ES-I3 (cell line): ENCODE measurements at regions not wholly inside any gene's neighbourhood (a gene's known extent, or its start where the extent isn't known, plus 50 kb on each side); places are given as distances from the start of the nearest gene placed in this dataset.

Experiments used
- H3K36me3 ChIP-seq: 2 replicates; pipeline ENCODE4 v1.6.1; 2013; ENCODE audit warnings: mild to moderate bottlenecking, low read length, control low read depth, moderate library complexity; ENCODE audit not compliant: insufficient read depth
- H3K4me1 ChIP-seq: 2 replicates; pipeline ENCODE4 v1.6.1; 2013; ENCODE audit warnings: mild to moderate bottlenecking, control low read depth, low read length; ENCODE audit not compliant: insufficient read depth
- H3K9ac ChIP-seq: 2 replicates; pipeline ENCODE4 v1.6.1; 2013; ENCODE audit warnings: low read depth, mild to moderate bottlenecking, low read length, moderate library complexity
- H3K9me3 ChIP-seq: 2 replicates; pipeline ENCODE4 v1.6.1; 2013; ENCODE audit warnings: mild to moderate bottlenecking, low read length, moderate library complexity; ENCODE audit not compliant: control insufficient read depth, insufficient read depth

GRCh38 chr2:175403599-175404221 is 222.2 kb upstream of the ATP5MC3 start:
- Histone ChIP-seq H3K4me1 (no peaks in the 10 kb centered on the region), H3K36me3 (no peaks in the 10 kb centered on the region), H3K9ac (no peak overlapping the region), H3K9me3 (no peaks in the 10 kb centered on the region)

GRCh38 chr2:175402571-175402970 is 221.1 kb upstream of the ATP5MC3 start:
- no peak overlapping the region for H3K9ac ChIP-seq
- no peaks in the 10 kb centered on the region for H3K4me1 ChIP-seq
- no peaks in the 10 kb centered on the region for H3K9me3 ChIP-seq
- no peaks in the 10 kb centered on the region for H3K36me3 ChIP-seq

DNA sequence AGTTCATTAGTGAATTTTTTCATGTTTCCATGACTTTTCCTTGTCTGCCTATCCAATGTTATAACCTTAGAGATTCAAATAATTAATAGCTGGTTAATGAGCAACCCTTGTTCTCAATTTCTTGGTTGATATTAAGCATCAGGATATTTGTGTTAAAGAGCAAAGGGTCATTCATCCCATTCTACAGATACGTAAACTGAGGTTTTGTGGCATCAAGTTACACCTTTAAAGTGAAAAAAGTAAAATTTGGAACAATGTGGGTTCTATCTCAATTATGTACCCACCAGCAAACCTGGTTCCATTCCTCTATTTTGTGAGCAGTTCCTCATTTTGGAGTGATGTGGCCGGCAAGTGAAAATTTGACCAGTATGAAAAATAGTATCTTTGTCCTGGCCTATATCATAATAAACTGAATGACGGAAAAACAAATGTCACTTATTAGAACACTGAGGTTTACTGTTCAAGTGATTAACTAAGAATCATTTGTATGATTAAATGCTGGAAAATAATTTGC is 220.5 kb upstream of the ATP5MC3 start:
- H3K4me1 ChIP-seq, result no peaks in the 10 kb centered on the region
- H3K36me3 ChIP-seq, result no peaks in the 10 kb centered on the region
- H3K9me3 ChIP-seq, result no peaks in the 10 kb centered on the region
- no peak overlapping the region for H3K9ac ChIP-seq

GRCh38 chr2:175400975-175401374 is 219.5 kb upstream of the ATP5MC3 start:
- Histone ChIP-seq H3K36me3 (no peaks in the 10 kb centered on the region), H3K4me1 (no peaks in the 10 kb centered on the region), H3K9me3 (no peaks in the 10 kb centered on the region), H3K9ac (no peak overlapping the region)

- H3K9ac ChIP-seq, result no peak overlapping the region
Observed at GRCh38 chr2:175399326-175399725, 217.8 kb upstream of the ATP5MC3 start.

DNA sequence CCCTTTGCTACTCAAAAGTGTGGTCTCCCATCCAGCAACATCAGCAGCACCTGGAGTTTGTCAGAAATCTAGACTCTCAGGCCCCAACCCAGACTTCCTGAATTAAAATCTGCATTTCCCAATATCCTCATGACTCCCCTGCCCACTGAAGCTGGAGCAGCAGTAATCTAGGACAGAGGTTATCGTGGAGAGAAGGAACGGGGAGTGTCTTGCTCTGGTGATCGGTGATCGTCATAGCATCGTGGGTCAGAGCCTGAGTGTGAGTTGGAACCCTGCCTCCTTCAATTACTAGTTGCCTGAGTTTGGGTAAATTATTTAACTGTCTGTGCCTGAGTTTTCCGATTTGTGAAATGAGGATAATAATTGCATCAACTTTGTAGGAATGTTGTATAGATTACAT is 217.3 kb upstream of the ATP5MC3 start:
- H3K36me3 ChIP-seq, result no peaks in the 10 kb centered on the region
- no peaks in the 10 kb centered on the region for H3K4me1 ChIP-seq
- no peak overlapping the region for H3K9ac ChIP-seq
- H3K9me3 ChIP-seq, result no peaks in the 10 kb centered on the region

More at GRCh38 chr2:175399326-175399725, 217.8 kb upstream of the ATP5MC3 start:
- no peaks in the 10 kb centered on the region for H3K4me1 ChIP-seq
- H3K36me3 ChIP-seq, result no peaks in the 10 kb centered on the region
- no peaks in the 10 kb centered on the region for H3K9me3 ChIP-seq

DNA sequence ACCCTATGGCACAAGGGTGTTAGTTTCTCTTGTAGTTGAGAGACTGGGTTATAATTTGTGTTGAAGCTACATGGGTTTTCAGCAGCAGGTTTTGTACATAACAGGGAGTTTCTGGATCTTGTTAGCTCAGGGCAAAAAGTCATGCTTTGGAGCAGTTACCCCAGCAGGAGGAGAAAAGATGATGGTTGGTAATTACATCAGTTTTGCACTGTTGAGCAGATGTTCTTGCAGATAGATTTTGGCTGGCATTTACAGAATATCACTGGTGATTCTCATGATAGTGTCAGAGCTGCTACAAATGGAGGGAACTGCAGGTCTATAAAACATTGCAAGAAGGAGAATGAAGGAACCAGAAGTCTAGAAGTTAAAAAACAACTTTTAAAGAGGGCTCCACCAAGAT is 215.2 kb upstream of the ATP5MC3 start:
- Histone ChIP-seq H3K36me3 (no peaks in the 10 kb centered on the region), H3K4me1 (no peaks in the 10 kb centered on the region), H3K9ac (no peak overlapping the region), H3K9me3 (no peaks in the 10 kb centered on the region)

DNA sequence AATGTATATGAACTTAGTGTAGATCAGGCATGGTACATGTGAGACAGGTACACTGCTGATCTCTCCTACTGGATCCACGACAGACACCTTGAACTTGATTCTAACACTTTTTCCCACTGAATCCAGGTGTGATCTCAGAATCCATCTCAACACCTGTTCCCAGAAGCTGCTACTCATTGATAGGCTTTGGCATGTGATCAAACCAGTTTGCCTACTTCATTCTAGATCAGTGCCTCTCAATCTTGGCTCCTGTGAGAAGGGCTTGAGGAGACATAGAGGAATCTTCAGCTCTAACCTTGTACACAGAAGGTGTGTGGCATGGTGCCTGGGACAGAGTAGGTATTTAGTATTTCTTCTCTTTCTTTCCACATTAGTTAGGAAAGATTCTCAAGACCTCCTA is 212.3 kb upstream of the ATP5MC3 start:
- Histone ChIP-seq H3K9ac (no peak overlapping the region), H3K36me3 (no peaks in the 10 kb centered on the region), H3K9me3 (no peaks in the 10 kb centered on the region), H3K4me1 (no peaks in the 10 kb centered on the region)

GRCh38 chr2:175383286-175383685 is 201.8 kb upstream of the ATP5MC3 start:
- H3K9ac ChIP-seq, result no peak overlapping the region
- H3K9me3 ChIP-seq, result peaks cover 14% of the 10 kb centered on the region
- no peaks in the 10 kb centered on the region for H3K4me1 ChIP-seq
- H3K36me3 ChIP-seq, result no peaks in the 10 kb centered on the region

DNA sequence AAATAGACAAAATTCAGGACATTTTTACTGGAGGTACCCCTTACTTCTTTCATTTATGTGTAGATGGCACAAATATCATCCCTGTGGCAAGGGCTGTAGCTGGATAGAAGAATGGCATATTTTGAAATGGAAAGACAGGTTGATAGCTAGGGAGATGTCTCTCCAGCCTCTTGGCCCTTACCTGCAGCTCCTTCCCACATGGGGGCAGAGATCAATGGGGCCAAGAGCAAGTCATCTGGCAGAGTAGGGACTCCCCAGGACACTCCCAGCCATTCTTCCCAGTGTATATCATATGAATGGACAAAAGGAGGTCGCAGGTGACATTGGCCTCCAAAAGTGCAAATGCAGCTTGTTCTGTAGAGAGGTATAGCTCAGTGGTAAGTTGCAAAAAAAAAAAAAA is 192.2 kb upstream of the ATP5MC3 start:
- H3K36me3 ChIP-seq, result no peaks in the 10 kb centered on the region
- no peaks in the 10 kb centered on the region for H3K9me3 ChIP-seq
- peaks cover 11% of the 10 kb centered on the region; the same call in 1 of the 2 replicates for H3K4me1 ChIP-seq
- no peak overlapping the region for H3K9ac ChIP-seq

- Histone ChIP-seq H3K9me3 (no peaks in the 10 kb centered on the region), H3K9ac (no peak overlapping the region), H3K4me1 (peaks cover 11% of the 10 kb centered on the region; the same call in 1 of the 2 replicates), H3K36me3 (no peaks in the 10 kb centered on the region)
Observed at GRCh38 chr2:175372704-175373701, 191.5 kb upstream of the ATP5MC3 start.

DNA sequence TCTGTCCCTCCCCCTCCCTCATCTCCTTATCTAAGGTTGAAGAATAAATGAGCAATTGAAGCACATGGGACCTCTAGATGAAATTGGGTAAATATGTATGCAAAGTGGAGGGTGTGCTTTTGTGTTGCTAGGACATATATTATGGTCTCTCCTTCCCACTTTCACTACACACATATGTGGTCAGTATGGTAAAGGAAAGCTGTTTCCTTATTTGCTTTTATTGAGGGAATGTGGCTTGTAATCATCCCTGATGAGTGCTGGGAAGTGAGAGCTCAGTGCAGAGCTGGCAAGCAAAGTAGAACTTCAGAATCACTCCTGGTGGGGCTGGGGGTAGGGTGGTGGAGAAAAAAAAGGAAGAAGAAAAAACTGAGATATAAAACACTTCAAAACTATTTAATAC is 189.9 kb upstream of the ATP5MC3 start:
- Histone ChIP-seq H3K36me3 (no peaks in the 10 kb centered on the region), H3K9me3 (no peaks in the 10 kb centered on the region), H3K9ac (no peak overlapping the region), H3K4me1 (peaks cover 11% of the 10 kb centered on the region; the same call in 1 of the 2 replicates)

GRCh38 chr2:175366815-175367214 is 185.3 kb upstream of the ATP5MC3 start:
- Histone ChIP-seq H3K36me3 (no peaks in the 10 kb centered on the region), H3K9me3 (no peaks in the 10 kb centered on the region), H3K4me1 (no peaks in the 10 kb centered on the region), H3K9ac (no peak overlapping the region)

- H3K9me3 ChIP-seq, result no peaks in the 10 kb centered on the region
- H3K4me1 ChIP-seq, result no peaks in the 10 kb centered on the region
- H3K36me3 ChIP-seq, result no peaks in the 10 kb centered on the region
- H3K9ac ChIP-seq, result no peak overlapping the region
Observed at GRCh38 chr2:175363699-175364098, 182.2 kb upstream of the ATP5MC3 start.

- no peaks in the 10 kb centered on the region for H3K9me3 ChIP-seq
- no peak overlapping the region for H3K9ac ChIP-seq
- no peaks in the 10 kb centered on the region for H3K4me1 ChIP-seq
- H3K36me3 ChIP-seq, result no peaks in the 10 kb centered on the region
Observed at GRCh38 chr2:175362331-175362730, 180.8 kb upstream of the ATP5MC3 start.
